Panc1 (cell line): ENCODE measurements at regions not wholly inside any gene's neighbourhood (a gene's known extent, or its start where the extent isn't known, plus 50 kb on each side); places are given as distances from the start of the nearest gene placed in this dataset.

ENCODE experiments used
- CTCF ChIP-seq: fragments of 450-650 bp; IDR thresholded peaks from 2 replicates; pipeline ENCODE4 v1.5.1; 2017; ENCODE audit warnings: mild to moderate bottlenecking
- POLR2AphosphoS5 ChIP-seq: IDR thresholded peaks from 2 replicates; pipeline ENCODE4 v1.6.1; 2012; ENCODE audit warnings: mild to moderate bottlenecking, low read depth, low read length, moderate library complexity
- REST ChIP-seq, 2 experiments: IDR thresholded peaks; 2 replicates each; pipeline ENCODE4 v1.6.1; 2011 to 2012; ENCODE audit warnings: low read depth in 2 of 2, control low read depth in 1 of 2, low read length in 1 of 2, mild to moderate bottlenecking in 1 of 2, moderate library complexity in 1 of 2; ENCODE audit not compliant: insufficient read depth in 1 of 2
- TCF7L2 ChIP-seq: IDR thresholded peaks from 2 replicates; pipeline ENCODE4 v1.6.1; 2011; ENCODE audit warnings: mild to moderate bottlenecking, low read depth, low read length, inconsistent platforms

GRCh38 chr7:113824117-113824823 lies 94.5 kb downstream of the PPP1R3A start:
- TF ChIP-seq CTCF = no peak
- TF ChIP-seq POLR2AphosphoS5 = no peak
- no peak for TF ChIP-seq REST (IDR thresholded peaks at IDR 0.05; ENCODE audit: insufficient read depth in 1 of 2, low read depth in 2 of 2, low read length in 1 of 2)
- TF ChIP-seq TCF7L2 = no peak
